ENCODE measurements at regions not wholly inside any gene's neighbourhood (a gene's known extent, or its start where the extent isn't known, plus 50 kb on each side); places are given as distances from the start of the nearest gene placed in this dataset.

GRCh38 chr4:173937631-173938270, 345.7 kb downstream of the FBXO8 start:
- no peaks in the 10 kb centered on the region for H3K27me3 ChIP-seq
- no peak for DNase-seq
- H3K36me3 ChIP-seq, result no peaks in the 10 kb centered on the region
- no peaks in the 10 kb centered on the region for H3K9me3 ChIP-seq
- WGBS, 3 donors, result 72 to 79% (median 79%) methylated on average over 2 of the region's 2 CpGs
- H3K27ac ChIP-seq, result no peak overlapping the region
- H3K4me3 ChIP-seq, result no peak overlapping the region
- intact Hi-C loops (cut with DNase I), result no loop called here
- H3K4me1 ChIP-seq (ENCODE audit: insufficient read depth), result peaks cover 3% of the 10 kb centered on the region
- no peak for TF ChIP-seq EP300 (IDR thresholded peaks at IDR 0.05)
- TF ChIP-seq POLR2A (IDR thresholded peaks at IDR 0.05), result no peak
- no peak for TF ChIP-seq CTCF (IDR thresholded peaks at IDR 0.05)

- no peak for TF ChIP-seq EP300 (IDR thresholded peaks at IDR 0.05)
- TF ChIP-seq POLR2A (IDR thresholded peaks at IDR 0.05), result no peak
- TF ChIP-seq CTCF (IDR thresholded peaks at IDR 0.05), result no peak
- Histone ChIP-seq H3K27ac (no peak overlapping the region), H3K4me1 (ENCODE audit: insufficient read depth) (peaks cover 3% of the 10 kb centered on the region), H3K4me3 (no peak overlapping the region), H3K27me3 (no peaks in the 10 kb centered on the region), H3K9me3 (no peaks in the 10 kb centered on the region), H3K36me3 (no peaks in the 10 kb centered on the region)
- WGBS, 3 donors, result 71 to 85% (median 77%) methylated on average over 1 of the region's 1 CpG
- DNase-seq, result no peak
- intact Hi-C loops (cut with DNase I), result no loop called here
These were observed 346.6 kb downstream of the FBXO8 start for GRCh38 chr4:173936861-173937260.

GRCh38 chr4:173935622-173936405, 347.7 kb downstream of the FBXO8 start:
- H3K27me3 ChIP-seq, result no peaks in the 10 kb centered on the region
- intact Hi-C loops (cut with DNase I), result no loop called here
- H3K36me3 ChIP-seq, result no peaks in the 10 kb centered on the region
- no peaks in the 10 kb centered on the region for H3K9me3 ChIP-seq
- WGBS, 3 donors, result 52 to 64% (median 63%) methylated on average over 5 of the region's 5 CpGs
- no peak overlapping the region for H3K4me3 ChIP-seq
- TF ChIP-seq CTCF (IDR thresholded peaks at IDR 0.05) (no peak), EP300 (IDR thresholded peaks at IDR 0.05) (no peak), POLR2A (IDR thresholded peaks at IDR 0.05) (no peak)
- H3K4me1 ChIP-seq (ENCODE audit: insufficient read depth), result peaks cover 3% of the 10 kb centered on the region
- no peak for DNase-seq
- H3K27ac ChIP-seq, result no peak overlapping the region

- TF ChIP-seq EP300 (IDR thresholded peaks at IDR 0.05) (no peak), POLR2A (IDR thresholded peaks at IDR 0.05) (no peak), CTCF (IDR thresholded peaks at IDR 0.05) (no peak)
- Histone ChIP-seq H3K4me1 (ENCODE audit: insufficient read depth) (peaks cover 3% of the 10 kb centered on the region), H3K9me3 (no peaks in the 10 kb centered on the region), H3K27me3 (no peaks in the 10 kb centered on the region), H3K4me3 (no peak overlapping the region), H3K36me3 (no peaks in the 10 kb centered on the region), H3K27ac (no peak overlapping the region)
- WGBS, 3 donors, result 6 to 10% (median 9%) methylated on average over 5 of the region's 5 CpGs
- no peak for DNase-seq
- intact Hi-C loops (cut with DNase I), result no loop called here
These were observed 348.4 kb downstream of the FBXO8 start for GRCh38 chr4:173934933-173935620.
